ENCODE measurements at regions not wholly inside any gene's neighbourhood (a gene's known extent, or its start where the extent isn't known, plus 50 kb on each side); places are given as distances from the start of the nearest gene placed in this dataset.
A peak's percentile ranks its signal among the peaks of the same experiment; 100 is the strongest.

- DNase-seq (ENCODE audit: low read depth) = no peak
Observed at GRCh38 chr5:128895122-128895521, 70.2 kb upstream of the SLC27A6 start.

GRCh38 chr5:128896675-128897074 is 68.6 kb upstream of the SLC27A6 start:
- DNase-seq (ENCODE audit: low read depth) = no peak

- DNase-seq (ENCODE audit: low read depth) = no peak
Observed at GRCh38 chr5:128903550-128903949, 61.7 kb upstream of the SLC27A6 start.

- DNase-seq (ENCODE audit: low read depth) = no peak
Observed at GRCh38 chr5:128904805-128905567, 60.3 kb upstream of the SLC27A6 start.

- DNase-seq (ENCODE audit: low read depth) = peak; percentile 67
Observed at GRCh38 chr5:128905568-128906110, 59.6 kb upstream of the SLC27A6 start.

- no peak for DNase-seq (ENCODE audit: low read depth)
Observed at GRCh38 chr5:128913551-128913950, 51.7 kb upstream of the SLC27A6 start.

Data from fibroblast of the conjunctiva (primary cell).